ENCODE measurements at regions not wholly inside any gene's neighbourhood (a gene's known extent, or its start where the extent isn't known, plus 50 kb on each side); places are given as distances from the start of the nearest gene placed in this dataset.

- no peak for TF ChIP-seq CTCF (IDR thresholded peaks at IDR 0.05; ENCODE audit: borderline replicate concordance, insufficient read depth, low read depth, low read length)
- no peak overlapping the region for H3K4me3 ChIP-seq (ENCODE audit: low read depth, low read length)
Measured at GRCh38 chr12:60159761-60160160, 563.9 kb downstream of the SLC16A7 start.

- TF ChIP-seq CTCF (IDR thresholded peaks at IDR 0.05; ENCODE audit: borderline replicate concordance, insufficient read depth, low read depth, low read length), result no peak
- H3K4me3 ChIP-seq (ENCODE audit: low read depth, low read length), result no peak overlapping the region
Measured at GRCh38 chr12:60162988-60163720, 567.3 kb downstream of the SLC16A7 start.

- no peak for TF ChIP-seq CTCF (IDR thresholded peaks at IDR 0.05; ENCODE audit: borderline replicate concordance, insufficient read depth, low read depth, low read length)
- no peak overlapping the region for H3K4me3 ChIP-seq (ENCODE audit: low read depth, low read length)
Measured at GRCh38 chr12:60165781-60166180, 570.0 kb downstream of the SLC16A7 start.

- H3K4me3 ChIP-seq (ENCODE audit: low read depth, low read length), result no peak overlapping the region
- TF ChIP-seq CTCF (IDR thresholded peaks at IDR 0.05; ENCODE audit: borderline replicate concordance, insufficient read depth, low read depth, low read length), result no peak
Measured at GRCh38 chr12:60168441-60168840, 572.6 kb downstream of the SLC16A7 start.

- no peak for TF ChIP-seq CTCF (IDR thresholded peaks at IDR 0.05; ENCODE audit: borderline replicate concordance, insufficient read depth, low read depth, low read length)
- H3K4me3 ChIP-seq (ENCODE audit: low read depth, low read length), result no peak overlapping the region
Measured at GRCh38 chr12:60169904-60170303, 574.1 kb downstream of the SLC16A7 start.

- no peak overlapping the region for H3K4me3 ChIP-seq (ENCODE audit: low read depth, low read length)
- TF ChIP-seq CTCF (IDR thresholded peaks at IDR 0.05; ENCODE audit: borderline replicate concordance, insufficient read depth, low read depth, low read length), result no peak
Measured at GRCh38 chr12:60172266-60173211, 576.7 kb downstream of the SLC16A7 start.

Data from GM12875 (cell line).